Activated naive CD8-positive, alpha-beta T cell (primary cell): ENCODE measurements at regions not wholly inside any gene's neighbourhood (a gene's known extent, or its start where the extent isn't known, plus 50 kb on each side); places are given as distances from the start of the nearest gene placed in this dataset.
"Not testable (repeated sequence)": the region's sequence is repeated elsewhere in the genome, so short reads cannot be mapped to it uniquely, and the experiment has no call there.

Experiments used
- H3K27ac Mint-ChIP-seq: one replicate; pipeline ENCODE4 v1.8.0; 2021; ENCODE audit warnings: mixed read lengths
- H3K27me3 Mint-ChIP-seq: one replicate; pipeline ENCODE4 v1.8.0; 2021; ENCODE audit warnings: mixed read lengths
- H3K36me3 Mint-ChIP-seq: one replicate; pipeline ENCODE4 v1.8.0; 2021; ENCODE audit warnings: mixed read lengths
- H3K4me1 Mint-ChIP-seq: one replicate; pipeline ENCODE4 v1.8.0; 2021; ENCODE audit warnings: low read depth, mixed read lengths
- H3K4me3 Mint-ChIP-seq: one replicate; pipeline ENCODE4 v1.8.0; 2021; ENCODE audit warnings: mild to moderate bottlenecking, mixed read lengths
- H3K9me3 Mint-ChIP-seq: one replicate; pipeline ENCODE4 v1.8.0; 2021; ENCODE audit warnings: low read depth, mixed read lengths

DNA sequence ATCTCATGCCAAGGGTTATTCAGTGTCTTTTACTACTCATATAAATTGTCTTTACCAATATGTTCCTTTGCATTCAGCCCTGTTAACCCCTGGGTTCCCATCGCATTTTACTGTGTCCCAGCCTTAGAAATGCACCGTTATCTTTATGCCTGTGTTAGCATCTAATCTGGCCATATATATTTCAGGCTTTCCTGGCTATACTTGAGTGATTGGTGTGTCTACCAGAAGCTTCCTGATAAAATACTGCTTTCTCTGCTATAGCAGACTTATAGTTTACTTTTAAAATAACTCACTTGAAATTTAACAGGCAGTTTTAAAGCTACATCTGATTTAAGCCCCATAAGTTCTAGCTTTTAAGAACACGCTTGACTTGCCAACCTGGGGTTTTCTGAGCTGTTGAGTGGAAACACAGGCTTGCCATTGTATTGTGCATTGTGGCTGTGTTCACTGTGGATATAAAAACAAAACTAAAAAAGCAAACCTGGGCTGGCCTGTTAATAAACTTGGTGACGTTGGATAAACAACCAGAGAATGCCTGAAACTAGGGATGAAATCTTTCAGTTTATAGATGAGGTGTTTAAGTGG is 185.3 kb upstream of the TAPT1 start:
- H3K9me3 Mint-ChIP-seq, result no peaks in the 10 kb centered on the region

GRCh38 chr4:16393216-16393615 is 166.9 kb upstream of the TAPT1 start:
- H3K27ac Mint-ChIP-seq, H3K36me3 Mint-ChIP-seq, H3K4me1 Mint-ChIP-seq, H3K27me3 Mint-ChIP-seq, H3K9me3 Mint-ChIP-seq, H3K4me3 Mint-ChIP-seq: not testable (repeated sequence)

More for the DNA sequence above, 185.3 kb upstream of the TAPT1 start:
- Mint-ChIP-seq H3K4me1 (no peaks in the 10 kb centered on the region), H3K27ac (no peak overlapping the region), H3K4me3 (no peak overlapping the region), H3K36me3 (no peaks in the 10 kb centered on the region), H3K27me3 (peaks cover 16% of the 10 kb centered on the region)

DNA sequence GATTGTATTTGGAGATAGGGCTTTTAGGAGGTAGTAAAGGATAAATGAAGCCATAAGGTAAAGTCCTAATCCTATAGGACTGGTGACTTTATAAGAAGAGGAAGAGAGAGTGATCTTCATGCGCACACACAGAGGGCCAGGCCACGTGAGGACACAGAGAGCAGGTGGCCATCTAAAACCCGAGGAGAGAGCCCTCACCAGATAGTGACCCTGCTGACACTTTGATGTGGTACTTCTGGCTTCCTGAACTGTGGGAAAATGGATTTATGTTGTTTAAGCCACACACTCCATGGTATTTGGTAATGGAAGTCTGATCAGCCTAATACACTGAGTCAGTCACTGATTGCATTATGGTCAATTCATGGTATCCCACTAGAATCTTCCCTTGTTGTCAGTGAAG is 164.9 kb upstream of the TAPT1 start:
- Mint-ChIP-seq H3K4me1 (no peaks in the 10 kb centered on the region), H3K9me3 (no peaks in the 10 kb centered on the region), H3K27me3 (peaks cover 6% of the 10 kb centered on the region), H3K27ac (no peak overlapping the region), H3K4me3 (no peak overlapping the region), H3K36me3 (no peaks in the 10 kb centered on the region)

GRCh38 chr4:16387448-16387847 is 161.2 kb upstream of the TAPT1 start:
- H3K4me1 Mint-ChIP-seq, result no peaks in the 10 kb centered on the region
- H3K27me3 Mint-ChIP-seq, result peaks cover 9% of the 10 kb centered on the region
- H3K9me3 Mint-ChIP-seq, result no peaks in the 10 kb centered on the region
- H3K27ac Mint-ChIP-seq, result no peak overlapping the region
- no peak overlapping the region for H3K4me3 Mint-ChIP-seq
- H3K36me3 Mint-ChIP-seq, result no peaks in the 10 kb centered on the region

GRCh38 chr4:16386711-16387320 is 160.5 kb upstream of the TAPT1 start:
- Mint-ChIP-seq H3K9me3 (no peaks in the 10 kb centered on the region), H3K27ac (no peak overlapping the region), H3K27me3 (peaks cover 9% of the 10 kb centered on the region), H3K4me1 (no peaks in the 10 kb centered on the region), H3K4me3 (no peak overlapping the region), H3K36me3 (no peaks in the 10 kb centered on the region)

DNA sequence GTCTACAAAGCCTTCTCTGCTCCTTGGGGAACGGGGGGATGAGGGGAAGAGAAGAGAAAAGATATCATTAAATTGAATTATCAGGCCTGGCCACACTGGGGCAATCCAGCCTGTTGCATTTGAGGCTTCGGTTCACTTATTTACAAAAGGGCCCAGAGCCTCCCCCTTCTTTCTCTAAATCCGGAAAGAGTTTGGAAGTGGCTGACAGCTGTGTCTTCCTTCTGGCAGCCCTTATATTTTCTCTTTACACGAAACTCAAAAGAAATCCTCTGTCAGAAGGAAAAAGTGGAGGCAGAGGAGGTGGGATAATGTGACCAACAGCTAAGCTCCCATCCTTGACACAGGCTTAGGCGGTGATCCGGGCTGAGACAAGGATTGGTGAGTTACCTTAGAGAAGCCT is 158.3 kb upstream of the TAPT1 start:
- Mint-ChIP-seq H3K27ac (no peak overlapping the region), H3K36me3 (no peaks in the 10 kb centered on the region), H3K9me3 (no peaks in the 10 kb centered on the region), H3K4me1 (no peaks in the 10 kb centered on the region), H3K27me3 (peaks cover 9% of the 10 kb centered on the region), H3K4me3 (no peak overlapping the region)

DNA sequence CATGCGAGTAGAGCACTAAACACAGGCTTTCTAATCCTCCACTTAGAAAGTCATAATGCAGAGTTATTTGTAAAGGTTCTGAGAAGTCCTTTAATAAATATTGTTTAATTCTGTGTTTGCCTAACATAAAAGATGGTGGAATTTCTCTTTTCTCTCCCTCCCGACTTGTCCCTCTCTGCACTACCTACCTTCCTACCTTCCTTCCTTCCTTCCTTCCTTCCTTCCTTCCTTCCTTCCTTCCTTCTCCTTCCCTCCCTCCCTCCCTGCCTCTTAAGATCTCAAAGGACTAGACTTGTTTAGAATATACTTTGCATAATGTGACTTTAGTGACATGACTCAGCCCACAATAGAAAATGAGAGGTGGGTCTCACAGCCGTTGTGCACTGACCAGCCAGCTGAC is 156.3 kb upstream of the TAPT1 start:
- no peaks in the 10 kb centered on the region for H3K9me3 Mint-ChIP-seq
- no peak overlapping the region for H3K27ac Mint-ChIP-seq
- no peak overlapping the region for H3K4me3 Mint-ChIP-seq
- no peaks in the 10 kb centered on the region for H3K36me3 Mint-ChIP-seq
- H3K27me3 Mint-ChIP-seq, result peaks cover 6% of the 10 kb centered on the region
- no peaks in the 10 kb centered on the region for H3K4me1 Mint-ChIP-seq

DNA sequence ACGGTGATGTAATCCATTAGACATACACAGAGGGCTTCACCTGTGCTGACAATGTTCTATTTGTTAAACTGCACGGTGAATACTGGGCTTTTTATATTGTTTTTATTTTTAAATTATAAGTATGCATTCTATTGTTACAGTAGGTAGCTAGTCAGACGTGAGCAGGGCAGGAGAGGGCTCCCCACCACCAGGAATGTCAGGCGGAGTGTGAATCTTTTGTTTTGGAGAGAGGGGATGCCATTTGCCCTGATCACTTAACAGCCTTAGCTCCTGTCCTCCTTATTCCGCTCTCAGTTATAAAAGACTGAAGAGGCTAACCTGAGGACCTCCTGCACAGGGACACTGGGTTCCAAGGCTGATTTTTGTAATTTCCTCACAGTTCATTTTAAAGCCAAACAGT is 151.6 kb upstream of the TAPT1 start:
- Mint-ChIP-seq H3K27ac (no peak overlapping the region), H3K27me3 (no peaks in the 10 kb centered on the region), H3K4me1 (no peaks in the 10 kb centered on the region), H3K9me3 (no peaks in the 10 kb centered on the region), H3K36me3 (no peaks in the 10 kb centered on the region), H3K4me3 (no peak overlapping the region)

DNA sequence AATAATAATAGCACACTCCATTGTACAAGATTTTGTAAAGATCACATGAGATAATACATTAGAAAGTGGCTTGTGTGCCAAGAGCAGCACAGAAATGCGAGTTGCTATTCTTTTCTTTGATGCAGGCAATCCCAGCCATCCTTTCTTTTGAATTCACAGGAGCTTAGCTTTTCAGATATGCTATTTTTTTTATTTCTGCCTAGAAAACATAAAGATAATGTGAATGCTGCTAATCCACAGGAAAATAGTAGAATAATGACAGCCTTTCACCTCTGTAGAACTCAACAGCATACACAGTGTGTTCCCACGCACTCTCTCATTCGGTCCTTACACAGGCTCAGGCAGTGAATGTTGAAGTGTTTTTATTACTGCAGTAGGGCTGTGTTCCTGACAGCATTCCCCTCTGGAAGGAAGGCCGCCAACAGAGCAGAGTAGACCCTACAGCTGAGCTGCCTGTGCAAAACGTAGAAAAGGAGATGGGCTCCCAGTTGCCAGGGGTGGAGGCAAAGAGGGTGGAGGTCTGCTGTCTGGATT is 138.8 kb upstream of the TAPT1 start:
- Mint-ChIP-seq H3K27ac (no peak overlapping the region), H3K27me3 (peaks cover 2% of the 10 kb centered on the region), H3K4me1 (no peaks in the 10 kb centered on the region), H3K9me3 (no peaks in the 10 kb centered on the region), H3K4me3 (no peak overlapping the region), H3K36me3 (no peaks in the 10 kb centered on the region)

DNA sequence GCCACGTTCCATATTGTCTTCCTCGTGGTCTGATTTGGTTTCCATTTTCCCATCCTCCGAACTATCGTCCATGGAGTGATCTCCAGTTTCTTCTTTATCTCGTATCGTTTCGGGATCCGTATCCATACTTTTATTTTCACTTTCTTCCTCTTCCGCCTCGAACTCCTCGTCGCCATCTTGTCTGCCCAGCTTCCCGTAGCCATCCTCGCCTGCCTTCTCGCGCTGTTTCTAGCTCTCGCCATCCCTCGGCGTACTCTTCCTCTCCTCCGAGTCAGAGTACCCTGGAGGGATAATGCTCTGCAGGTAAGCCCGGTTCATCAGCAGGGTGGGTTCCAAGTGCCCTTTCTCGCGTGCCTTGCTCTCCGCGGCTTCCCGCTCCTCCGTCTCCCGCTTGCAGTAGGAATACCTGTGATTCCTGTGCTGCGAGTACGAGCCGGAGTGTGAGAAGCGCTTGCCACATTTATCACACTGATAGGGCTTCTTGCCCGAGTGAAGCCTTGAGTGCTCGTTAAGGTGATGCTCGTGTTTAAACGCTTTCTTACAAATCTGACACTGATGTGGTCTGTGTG is 134.5 kb upstream of the TAPT1 start:
- Mint-ChIP-seq H3K4me3 (no peak overlapping the region), H3K9me3 (no peaks in the 10 kb centered on the region), H3K4me1 (no peaks in the 10 kb centered on the region), H3K27ac (no peak overlapping the region), H3K36me3 (no peaks in the 10 kb centered on the region), H3K27me3 (peaks cover under 1% of the 10 kb centered on the region)

GRCh38 chr4:16353165-16353564 is 126.9 kb upstream of the TAPT1 start:
- H3K4me1 Mint-ChIP-seq, result no peaks in the 10 kb centered on the region
- no peak overlapping the region for H3K4me3 Mint-ChIP-seq
- H3K9me3 Mint-ChIP-seq, result no peaks in the 10 kb centered on the region
- no peak overlapping the region for H3K27ac Mint-ChIP-seq
- peaks cover 12% of the 10 kb centered on the region for H3K27me3 Mint-ChIP-seq
- H3K36me3 Mint-ChIP-seq, result no peaks in the 10 kb centered on the region

DNA sequence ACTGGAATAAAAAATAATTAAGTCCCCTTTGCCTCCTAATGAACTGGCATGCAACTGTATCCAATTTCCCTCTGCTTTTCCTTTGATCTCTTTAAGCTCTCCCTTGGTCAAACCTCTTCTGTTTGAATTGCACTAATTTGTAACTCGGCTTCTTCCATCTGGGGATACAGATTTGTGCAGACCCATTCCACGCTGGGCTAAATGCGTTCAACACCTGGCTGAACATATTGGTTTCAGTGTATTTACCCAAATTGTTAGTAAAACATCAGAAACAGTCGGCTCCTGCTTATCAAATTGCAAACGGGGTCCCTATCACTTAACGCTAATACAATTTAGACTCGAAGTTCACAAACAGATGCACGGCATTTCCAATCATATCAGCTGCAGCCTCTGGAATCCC is 124.9 kb upstream of the TAPT1 start:
- H3K27me3 Mint-ChIP-seq, result peaks cover 18% of the 10 kb centered on the region
- H3K4me3 Mint-ChIP-seq, result no peak overlapping the region
- H3K9me3 Mint-ChIP-seq, result no peaks in the 10 kb centered on the region
- no peaks in the 10 kb centered on the region for H3K4me1 Mint-ChIP-seq
- no peaks in the 10 kb centered on the region for H3K36me3 Mint-ChIP-seq
- H3K27ac Mint-ChIP-seq, result no peak overlapping the region

DNA sequence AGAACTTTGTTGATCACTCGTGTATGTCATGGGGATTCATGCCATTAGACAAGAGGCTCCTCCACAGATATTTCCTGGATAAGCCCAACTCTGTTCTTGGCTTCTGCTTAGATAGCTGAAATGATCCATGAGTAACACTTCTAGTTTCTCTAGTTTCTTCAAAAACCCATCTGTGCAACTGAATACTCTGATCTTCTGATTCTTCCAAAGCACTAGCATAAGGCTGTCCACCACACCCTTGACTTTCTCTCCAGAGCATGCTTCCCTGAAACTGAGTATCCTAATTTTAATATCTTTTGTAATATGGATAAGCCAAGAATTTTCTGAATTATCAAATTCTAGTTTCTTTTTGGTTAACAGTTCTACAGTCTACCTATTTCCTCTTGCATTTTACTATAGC is 118.6 kb upstream of the TAPT1 start:
- Mint-ChIP-seq H3K4me3 (no peak overlapping the region), H3K27ac (no peak overlapping the region), H3K9me3 (no peaks in the 10 kb centered on the region), H3K36me3 (no peaks in the 10 kb centered on the region), H3K27me3 (peaks cover 20% of the 10 kb centered on the region), H3K4me1 (no peaks in the 10 kb centered on the region)

- peaks cover 12% of the 10 kb centered on the region for H3K27me3 Mint-ChIP-seq
- no peak overlapping the region for H3K27ac Mint-ChIP-seq
- no peak overlapping the region for H3K4me3 Mint-ChIP-seq
- no peaks in the 10 kb centered on the region for H3K36me3 Mint-ChIP-seq
- no peaks in the 10 kb centered on the region for H3K4me1 Mint-ChIP-seq
- no peaks in the 10 kb centered on the region for H3K9me3 Mint-ChIP-seq
These were observed 111.7 kb upstream of the TAPT1 start for GRCh38 chr4:16337936-16338335.

GRCh38 chr4:16334601-16335000 is 108.3 kb upstream of the TAPT1 start:
- Mint-ChIP-seq H3K27me3 (peaks cover 8% of the 10 kb centered on the region), H3K27ac (no peak overlapping the region)

DNA sequence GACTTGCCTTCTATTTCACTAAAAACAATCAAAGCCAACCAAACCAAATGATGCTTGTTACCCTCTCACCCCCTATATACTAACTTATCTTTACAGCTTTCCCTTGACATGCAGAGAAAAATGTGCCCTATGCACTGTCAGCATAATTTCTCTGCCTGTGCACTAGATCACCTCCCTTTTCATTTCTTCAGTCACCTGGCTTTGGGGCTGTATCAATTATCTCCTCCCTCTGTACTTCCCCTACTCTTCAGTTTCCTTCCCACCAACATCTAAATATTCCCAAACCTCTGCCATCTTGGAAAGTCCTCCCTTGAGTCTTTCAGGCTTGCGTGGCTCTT is 103.5 kb upstream of the TAPT1 start:
- no peak overlapping the region for H3K4me3 Mint-ChIP-seq
- peaks cover 12% of the 10 kb centered on the region for H3K27me3 Mint-ChIP-seq
- H3K36me3 Mint-ChIP-seq, result no peaks in the 10 kb centered on the region
- H3K9me3 Mint-ChIP-seq, result no peaks in the 10 kb centered on the region
- no peaks in the 10 kb centered on the region for H3K4me1 Mint-ChIP-seq
- H3K27ac Mint-ChIP-seq, result no peak overlapping the region

More at GRCh38 chr4:16334601-16335000, 108.3 kb upstream of the TAPT1 start:
- H3K4me1 Mint-ChIP-seq, result no peaks in the 10 kb centered on the region
- no peaks in the 10 kb centered on the region for H3K9me3 Mint-ChIP-seq
- H3K36me3 Mint-ChIP-seq, result no peaks in the 10 kb centered on the region
- H3K4me3 Mint-ChIP-seq, result no peak overlapping the region
